22Rv1 (cell line): ENCODE measurements at regions not wholly inside any gene's neighbourhood (a gene's known extent, or its start where the extent isn't known, plus 50 kb on each side); places are given as distances from the start of the nearest gene placed in this dataset.

Experiments used
- H3K27ac ChIP-seq: fragments of 450-650 bp; 2 replicates; pipeline ENCODE4 v1.5.1; 2017
- ZFX ChIP-seq: fragments of 450-650 bp; IDR thresholded peaks from 2 replicates; pipeline ENCODE4 v1.6.1; 2017; ENCODE audit warnings: antibody characterized with exemption, borderline replicate concordance
- TF ChIP-seq, protein P1 (sequence below): fragments of 450-650 bp; IDR thresholded peaks from 2 replicates; pipeline ENCODE4 v1.5.1; 2017; ENCODE audit warnings: mild to moderate bottlenecking

GRCh38 chr4:79034544-79034943 lies 95.3 kb upstream of the PAQR3 start:
- no peak overlapping the region for H3K27ac ChIP-seq
- no peak for TF ChIP-seq ZFX
- TF ChIP-seq, protein P1, sequence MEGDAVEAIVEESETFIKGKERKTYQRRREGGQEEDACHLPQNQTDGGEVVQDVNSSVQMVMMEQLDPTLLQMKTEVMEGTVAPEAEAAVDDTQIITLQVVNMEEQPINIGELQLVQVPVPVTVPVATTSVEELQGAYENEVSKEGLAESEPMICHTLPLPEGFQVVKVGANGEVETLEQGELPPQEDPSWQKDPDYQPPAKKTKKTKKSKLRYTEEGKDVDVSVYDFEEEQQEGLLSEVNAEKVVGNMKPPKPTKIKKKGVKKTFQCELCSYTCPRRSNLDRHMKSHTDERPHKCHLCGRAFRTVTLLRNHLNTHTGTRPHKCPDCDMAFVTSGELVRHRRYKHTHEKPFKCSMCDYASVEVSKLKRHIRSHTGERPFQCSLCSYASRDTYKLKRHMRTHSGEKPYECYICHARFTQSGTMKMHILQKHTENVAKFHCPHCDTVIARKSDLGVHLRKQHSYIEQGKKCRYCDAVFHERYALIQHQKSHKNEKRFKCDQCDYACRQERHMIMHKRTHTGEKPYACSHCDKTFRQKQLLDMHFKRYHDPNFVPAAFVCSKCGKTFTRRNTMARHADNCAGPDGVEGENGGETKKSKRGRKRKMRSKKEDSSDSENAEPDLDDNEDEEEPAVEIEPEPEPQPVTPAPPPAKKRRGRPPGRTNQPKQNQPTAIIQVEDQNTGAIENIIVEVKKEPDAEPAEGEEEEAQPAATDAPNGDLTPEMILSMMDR = no peak

DNA sequence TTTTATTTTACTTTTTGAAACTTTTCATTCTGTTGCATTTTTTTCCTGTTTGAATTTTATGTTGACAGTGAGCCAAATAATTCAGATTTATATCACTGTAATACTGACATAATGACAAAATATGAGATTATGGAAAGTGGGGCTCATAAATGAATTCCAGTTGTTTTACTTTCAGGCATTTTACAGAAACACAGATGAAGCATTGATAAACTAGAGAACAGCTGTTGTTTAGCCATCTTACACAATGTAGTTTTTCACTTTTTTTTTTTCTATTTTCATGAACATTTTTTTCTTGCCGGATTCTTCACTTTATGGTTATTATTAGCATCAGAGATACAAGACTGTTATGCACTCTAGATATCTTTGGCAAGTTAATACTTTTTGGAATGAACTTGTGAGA lies 91.7 kb upstream of the PAQR3 start:
- TF ChIP-seq ZFX = no peak
- TF ChIP-seq, protein P1 = no peak
- H3K27ac ChIP-seq = no peak overlapping the region

GRCh38 chr4:79027656-79028055 lies 88.4 kb upstream of the PAQR3 start:
- TF ChIP-seq, protein P1 = no peak
- TF ChIP-seq ZFX = no peak
- no peak overlapping the region for H3K27ac ChIP-seq

GRCh38 chr4:79025170-79025569 lies 85.9 kb upstream of the PAQR3 start:
- no peak overlapping the region for H3K27ac ChIP-seq
- no peak for TF ChIP-seq ZFX
- TF ChIP-seq, protein P1 = no peak

DNA sequence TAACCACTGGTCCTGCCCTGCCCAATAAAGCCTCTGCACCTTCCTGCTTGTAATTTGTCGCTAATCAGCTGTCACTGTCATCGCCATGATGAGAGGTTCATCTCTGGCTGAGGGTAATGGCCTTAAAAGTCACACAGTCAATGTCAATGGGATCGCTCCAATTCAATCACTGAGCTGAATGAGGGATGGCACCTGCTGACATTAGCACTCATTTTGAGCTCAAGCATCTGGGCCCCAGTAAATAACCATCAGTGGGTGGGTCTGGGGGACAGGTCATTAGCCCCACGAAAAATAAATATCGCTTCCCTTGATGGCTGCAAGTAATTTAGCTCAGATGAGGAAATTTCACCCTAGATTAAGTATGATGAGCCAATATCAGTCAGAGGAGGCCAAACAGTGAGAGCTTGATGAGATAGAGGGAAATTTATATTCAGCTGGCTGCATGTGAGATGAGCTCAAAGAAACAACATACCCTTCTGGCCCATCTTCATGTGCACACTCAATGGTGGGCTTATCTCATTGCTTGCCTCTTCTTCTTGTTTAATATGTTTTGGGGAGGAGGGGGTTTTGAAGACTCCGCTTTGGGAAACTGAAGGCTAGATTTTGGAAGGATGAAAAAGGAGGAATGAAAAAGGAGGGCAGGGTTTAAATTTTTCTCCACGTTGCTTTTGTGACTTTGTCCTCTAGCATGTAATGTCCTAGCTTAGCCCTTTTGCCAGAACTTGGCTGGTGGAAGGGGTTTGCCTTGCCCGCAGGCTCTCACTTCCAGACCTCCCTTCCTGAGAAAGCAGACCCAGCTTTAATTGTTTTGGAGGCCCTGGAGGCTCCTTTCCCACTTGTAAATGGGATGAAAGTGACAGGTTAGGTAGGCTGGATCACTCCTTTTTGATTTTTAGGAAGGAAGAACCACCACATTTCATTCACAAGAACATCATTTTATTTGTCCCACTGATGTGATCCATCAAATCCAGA lies 84.8 kb upstream of the PAQR3 start:
- TF ChIP-seq ZFX = no peak
- TF ChIP-seq, protein P1 = no peak
- H3K27ac ChIP-seq = no peak overlapping the region

DNA sequence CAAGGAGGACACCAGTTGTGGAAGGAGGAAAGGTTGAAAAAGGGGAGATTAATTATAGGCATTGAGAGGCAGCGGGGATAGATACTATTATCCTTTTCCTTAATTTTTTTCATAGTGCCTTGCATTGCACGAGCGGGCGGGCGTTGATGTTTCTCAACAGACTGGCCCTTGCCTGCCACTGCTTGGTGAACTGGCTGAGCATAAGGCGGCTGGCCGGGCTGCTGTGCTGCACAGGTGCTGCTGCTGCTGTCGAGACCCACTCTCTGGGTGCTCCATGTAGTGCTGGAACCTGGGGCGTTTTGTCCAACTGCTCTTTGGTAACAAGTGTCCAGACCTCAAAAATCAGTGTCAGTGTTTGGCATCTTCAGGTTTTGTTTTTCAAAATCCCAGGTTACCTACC lies 83.3 kb upstream of the PAQR3 start:
- H3K27ac ChIP-seq = no peak overlapping the region
- no peak for TF ChIP-seq ZFX
- TF ChIP-seq, protein P1 = no peak

DNA sequence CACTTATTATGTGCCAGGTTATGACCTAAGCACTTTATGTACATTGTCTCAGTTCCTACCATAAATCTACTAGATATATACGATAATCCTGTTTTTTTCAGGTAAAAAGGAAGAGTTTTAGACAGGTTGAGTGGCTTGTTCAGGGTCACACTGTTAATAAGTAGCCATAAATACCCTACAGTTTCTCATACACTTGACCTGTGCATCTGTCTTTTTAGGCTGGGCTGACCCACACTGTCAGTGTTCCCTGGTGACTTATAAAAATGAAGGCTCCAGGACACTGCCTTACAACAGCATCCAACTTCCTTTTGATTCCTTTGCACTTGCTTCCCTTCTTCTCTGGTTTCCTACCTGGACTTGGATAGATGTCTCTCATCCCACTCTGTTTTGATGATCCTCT lies 78.2 kb upstream of the PAQR3 start:
- H3K27ac ChIP-seq = no peak overlapping the region
- TF ChIP-seq ZFX = no peak
- TF ChIP-seq, protein P1 = no peak
